WERI-Rb-1 (cell line): ENCODE measurements at regions not wholly inside any gene's neighbourhood (a gene's known extent, or its start where the extent isn't known, plus 50 kb on each side); places are given as distances from the start of the nearest gene placed in this dataset.

ENCODE experiments used
- DNase-seq: peaks from one replicate; pipeline ENCODE4 v3.0.0-alpha.2; 2020
- H3K27ac ChIP-seq: fragments of 250-450 bp; sonication (Bioruptor Pico); 2 replicates; pipeline ENCODE4 v1.5.1; 2020; ENCODE audit warnings: mild to moderate bottlenecking, moderate library complexity
- H3K27me3 ChIP-seq: fragments of 250-450 bp; sonication (Bioruptor Pico); 2 replicates; pipeline ENCODE4 v1.5.1; 2021; ENCODE audit warnings: mild to moderate bottlenecking, low read depth, moderate library complexity; ENCODE audit not compliant: insufficient read depth, severe bottlenecking
- H3K36me3 ChIP-seq: fragments of 250-450 bp; sonication (Bioruptor Pico); 2 replicates; pipeline ENCODE4 v1.5.1; 2020; ENCODE audit warnings: mild to moderate bottlenecking, moderate library complexity
- H3K4me3 ChIP-seq: 2 replicates; pipeline ENCODE4 v1.5.1; 2011; ENCODE audit warnings: low read depth, mild to moderate bottlenecking, control low read depth, low read length
- H3K9me3 ChIP-seq: fragments of 250-450 bp; sonication (Bioruptor Pico); 2 replicates; pipeline ENCODE4 v1.5.1; 2021; ENCODE audit warnings: mild to moderate bottlenecking, moderate library complexity; ENCODE audit not compliant: severe bottlenecking
- CTCF ChIP-seq: IDR thresholded peaks from 2 replicates; pipeline ENCODE4 v1.5.1; 2011; ENCODE audit warnings: low read depth, mild to moderate bottlenecking, control low read depth, inconsistent platforms, low read length

GRCh38 chr16:65781855-65782254, 584.6 kb upstream of the CDH5 start:
- H3K36me3 ChIP-seq: no peaks in the 10 kb centered on the region
- no peaks in the 10 kb centered on the region for H3K27me3 ChIP-seq
- no peak for DNase-seq
- H3K27ac ChIP-seq: no peak overlapping the region
- peaks cover 1% of the 10 kb centered on the region for H3K9me3 ChIP-seq
- no peak overlapping the region for H3K4me3 ChIP-seq
- TF ChIP-seq CTCF: no peak

GRCh38 chr16:65781363-65781762, 585.1 kb upstream of the CDH5 start:
- DNase-seq: no peak

GRCh38 chr16:65779201-65779600, 587.3 kb upstream of the CDH5 start:
- H3K27ac ChIP-seq: no peak overlapping the region
- peaks cover 4% of the 10 kb centered on the region for H3K9me3 ChIP-seq
- no peaks in the 10 kb centered on the region for H3K27me3 ChIP-seq
- DNase-seq: no peak
- no peaks in the 10 kb centered on the region for H3K36me3 ChIP-seq
- no peak for TF ChIP-seq CTCF
- no peak overlapping the region for H3K4me3 ChIP-seq

More at GRCh38 chr16:65781363-65781762, 585.1 kb upstream of the CDH5 start:
- no peak for TF ChIP-seq CTCF
- peaks cover 4% of the 10 kb centered on the region for H3K9me3 ChIP-seq
- no peak overlapping the region for H3K4me3 ChIP-seq
- H3K27ac ChIP-seq: no peak overlapping the region
- H3K27me3 ChIP-seq: no peaks in the 10 kb centered on the region
- H3K36me3 ChIP-seq: no peaks in the 10 kb centered on the region

GRCh38 chr16:65776639-65777183, 589.8 kb upstream of the CDH5 start:
- Histone ChIP-seq H3K9me3 (peaks cover 4% of the 10 kb centered on the region), H3K27ac (no peak overlapping the region), H3K36me3 (no peaks in the 10 kb centered on the region), H3K4me3 (no peak overlapping the region), H3K27me3 (no peaks in the 10 kb centered on the region)
- DNase-seq: no peak
- no peak for TF ChIP-seq CTCF

GRCh38 chr16:65775829-65776228, 590.7 kb upstream of the CDH5 start:
- Histone ChIP-seq H3K27me3 (no peaks in the 10 kb centered on the region), H3K9me3 (peaks cover 4% of the 10 kb centered on the region), H3K4me3 (no peak overlapping the region), H3K27ac (no peak overlapping the region), H3K36me3 (no peaks in the 10 kb centered on the region)
- DNase-seq: no peak
- no peak for TF ChIP-seq CTCF

- TF ChIP-seq CTCF: no peak
- DNase-seq: no peak
- H3K9me3 ChIP-seq: peaks cover 16% of the 10 kb centered on the region
- H3K36me3 ChIP-seq: no peaks in the 10 kb centered on the region
- no peak overlapping the region for H3K4me3 ChIP-seq
- H3K27me3 ChIP-seq: no peaks in the 10 kb centered on the region
- H3K27ac ChIP-seq: no peak overlapping the region
Observed at GRCh38 chr16:65774350-65774749, 592.1 kb upstream of the CDH5 start.
